ENCODE measurements at regions not wholly inside any gene's neighbourhood (a gene's known extent, or its start where the extent isn't known, plus 50 kb on each side); places are given as distances from the start of the nearest gene placed in this dataset.

GRCh38 chr12:92384571-92384970 lies 238.9 kb upstream of the BTG1 start:
- TF ChIP-seq, protein P1, sequence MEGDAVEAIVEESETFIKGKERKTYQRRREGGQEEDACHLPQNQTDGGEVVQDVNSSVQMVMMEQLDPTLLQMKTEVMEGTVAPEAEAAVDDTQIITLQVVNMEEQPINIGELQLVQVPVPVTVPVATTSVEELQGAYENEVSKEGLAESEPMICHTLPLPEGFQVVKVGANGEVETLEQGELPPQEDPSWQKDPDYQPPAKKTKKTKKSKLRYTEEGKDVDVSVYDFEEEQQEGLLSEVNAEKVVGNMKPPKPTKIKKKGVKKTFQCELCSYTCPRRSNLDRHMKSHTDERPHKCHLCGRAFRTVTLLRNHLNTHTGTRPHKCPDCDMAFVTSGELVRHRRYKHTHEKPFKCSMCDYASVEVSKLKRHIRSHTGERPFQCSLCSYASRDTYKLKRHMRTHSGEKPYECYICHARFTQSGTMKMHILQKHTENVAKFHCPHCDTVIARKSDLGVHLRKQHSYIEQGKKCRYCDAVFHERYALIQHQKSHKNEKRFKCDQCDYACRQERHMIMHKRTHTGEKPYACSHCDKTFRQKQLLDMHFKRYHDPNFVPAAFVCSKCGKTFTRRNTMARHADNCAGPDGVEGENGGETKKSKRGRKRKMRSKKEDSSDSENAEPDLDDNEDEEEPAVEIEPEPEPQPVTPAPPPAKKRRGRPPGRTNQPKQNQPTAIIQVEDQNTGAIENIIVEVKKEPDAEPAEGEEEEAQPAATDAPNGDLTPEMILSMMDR (conservative IDR thresholded peaks at IDR 0.05; ENCODE audit: low read depth, low read length): no peak
- no peak for TF ChIP-seq EZH2 (IDR thresholded peaks at IDR 0.05; ENCODE audit: borderline replicate concordance, low read depth, low read length, poor library complexity, severe bottlenecking)

Measured in A673 (cell line).